OCI-LY3 (cell line): ENCODE measurements at regions not wholly inside any gene's neighbourhood (a gene's known extent, or its start where the extent isn't known, plus 50 kb on each side); places are given as distances from the start of the nearest gene placed in this dataset.

Experiments used
- EZH2phosphoT487 ChIP-seq: fragments of 200-600 bp; shearing (Covaris generic); IDR thresholded peaks from 2 replicates; pipeline ENCODE4 v1.6.1; 2018; ENCODE audit warnings: antibody characterized with exemption, mixed run types, low read depth
- TF ChIP-seq, protein P1 (sequence below): fragments of 200-600, 300-600 bp; sonication (generic); IDR thresholded peaks from 2 replicates; pipeline ENCODE4 v1.5.1; 2014; ENCODE audit warnings: antibody characterized with exemption, low read length, low read depth

GRCh38 chr1:30589083-30589482 lies 134.3 kb downstream of the MATN1 start:
- TF ChIP-seq, protein P1, sequence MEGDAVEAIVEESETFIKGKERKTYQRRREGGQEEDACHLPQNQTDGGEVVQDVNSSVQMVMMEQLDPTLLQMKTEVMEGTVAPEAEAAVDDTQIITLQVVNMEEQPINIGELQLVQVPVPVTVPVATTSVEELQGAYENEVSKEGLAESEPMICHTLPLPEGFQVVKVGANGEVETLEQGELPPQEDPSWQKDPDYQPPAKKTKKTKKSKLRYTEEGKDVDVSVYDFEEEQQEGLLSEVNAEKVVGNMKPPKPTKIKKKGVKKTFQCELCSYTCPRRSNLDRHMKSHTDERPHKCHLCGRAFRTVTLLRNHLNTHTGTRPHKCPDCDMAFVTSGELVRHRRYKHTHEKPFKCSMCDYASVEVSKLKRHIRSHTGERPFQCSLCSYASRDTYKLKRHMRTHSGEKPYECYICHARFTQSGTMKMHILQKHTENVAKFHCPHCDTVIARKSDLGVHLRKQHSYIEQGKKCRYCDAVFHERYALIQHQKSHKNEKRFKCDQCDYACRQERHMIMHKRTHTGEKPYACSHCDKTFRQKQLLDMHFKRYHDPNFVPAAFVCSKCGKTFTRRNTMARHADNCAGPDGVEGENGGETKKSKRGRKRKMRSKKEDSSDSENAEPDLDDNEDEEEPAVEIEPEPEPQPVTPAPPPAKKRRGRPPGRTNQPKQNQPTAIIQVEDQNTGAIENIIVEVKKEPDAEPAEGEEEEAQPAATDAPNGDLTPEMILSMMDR = no peak
- TF ChIP-seq EZH2phosphoT487 = no peak
